HEK293 (cell line): ENCODE measurements at regions not wholly inside any gene's neighbourhood (a gene's known extent, or its start where the extent isn't known, plus 50 kb on each side); places are given as distances from the start of the nearest gene placed in this dataset.

Experiments used
- CTCF ChIA-PET: fragments of 350-600 bp; formaldehyde crosslinking; extraction: SDS; loops from one replicate; lab custom pipeline; 2021; ENCODE audit warnings: antibody characterized with exemption; lab: Yijun Ruan, JAX
- POLR2A ChIA-PET: fragments of 300-600 bp; formaldehyde crosslinking; extraction: SDS; loops from one replicate; lab custom pipeline; 2020; ENCODE audit warnings: antibody characterized with exemption, inconsistent platforms; lab: Yijun Ruan, JAX
- H3K27ac ChIP-seq: fragments of 200-500 bp; sonication (Bioruptor generic); 2 replicates; pipeline ENCODE4 v1.5.1; 2014; ENCODE audit warnings: low read depth, low read length, control low read depth, inconsistent platforms; ENCODE audit errors: extremely low read depth
- H3K36me3 ChIP-seq, 2 experiments: fragments of 200-500 bp in 1 of 2; sonication (Bioruptor generic) in 1 of 2; 1 replicate in 1 of 2; 2 replicates in 1 of 2; pipeline ENCODE4 v1.5.1; 2014 to 2017; ENCODE audit warnings: inconsistent platforms in 2 of 2, low read length in 2 of 2; ENCODE audit not compliant: control insufficient read depth in 2 of 2, insufficient read depth in 1 of 2
- H3K4me1 ChIP-seq: fragments of 200-500 bp; sonication (Bioruptor generic); 2 replicates; pipeline ENCODE4 v1.5.1; 2014; ENCODE audit warnings: mild to moderate bottlenecking, low read length, inconsistent platforms; ENCODE audit not compliant: control insufficient read depth, insufficient read depth
- H3K4me3 ChIP-seq: 2 replicates; pipeline ENCODE4 v1.5.1; 2011; ENCODE audit warnings: low read depth, mild to moderate bottlenecking, control low read depth, low read length, moderate library complexity
- H3K9me3 ChIP-seq: fragments of 200-500 bp; sonication (Bioruptor generic); 2 replicates; pipeline ENCODE4 v1.5.1; 2014; ENCODE audit warnings: low read depth, low read length, inconsistent platforms; ENCODE audit not compliant: control insufficient read depth, insufficient read depth
- FEZF1 ChIP-seq: fragments of 450-650 bp; formaldehyde crosslinking; IDR thresholded peaks from 2 replicates; pipeline ENCODE4 v1.5.1; 2016; ENCODE audit warnings: missing biosample characterization, missing genetic modification characterization
- GFI1B ChIP-seq: fragments of 450-650 bp; formaldehyde crosslinking; IDR thresholded peaks from 2 replicates; pipeline ENCODE4 v1.5.1; 2016; ENCODE audit warnings: missing biosample characterization, missing genetic modification characterization
- GLI2 ChIP-seq: fragments of 450-650 bp; formaldehyde crosslinking; IDR thresholded peaks from 2 replicates; pipeline ENCODE4; 2017; ENCODE audit warnings: missing biosample characterization, missing genetic modification characterization, low read depth, borderline replicate concordance
- KLF10 ChIP-seq: fragments of 450-650 bp; IDR thresholded peaks from 2 replicates; pipeline ENCODE4 v1.5.1; 2018; ENCODE audit warnings: missing biosample characterization, mild to moderate bottlenecking, missing genetic modification characterization
- KLF8 ChIP-seq: fragments of 450-650 bp; formaldehyde crosslinking; IDR thresholded peaks from 2 replicates; pipeline ENCODE4 v1.5.1; 2016; ENCODE audit warnings: missing biosample characterization, missing genetic modification characterization
- SETDB1 ChIP-seq: IDR thresholded peaks from one replicate; pipeline ENCODE4 v1.6.1; 2017; ENCODE audit warnings: mild to moderate bottlenecking, low read length, moderate library complexity, mixed read lengths; ENCODE audit not compliant: insufficient read length
- TCF7L2 ChIP-seq: IDR thresholded peaks from 2 replicates; pipeline ENCODE4 v1.6.1; 2011; ENCODE audit warnings: low read depth, mild to moderate bottlenecking, inconsistent platforms, low read length, moderate library complexity, borderline replicate concordance
- ZBTB17 ChIP-seq: fragments of 450-650 bp; formaldehyde crosslinking; IDR thresholded peaks from 2 replicates; pipeline ENCODE4 v1.5.1; 2016; ENCODE audit warnings: missing biosample characterization, missing genetic modification characterization
- ZEB2 ChIP-seq: fragments of 450-650 bp; formaldehyde crosslinking; IDR thresholded peaks from 2 replicates; pipeline ENCODE4 v1.5.1; 2016; ENCODE audit warnings: missing biosample characterization, missing genetic modification characterization
- ZNF112 ChIP-seq: fragments of 450-650 bp; formaldehyde crosslinking; IDR thresholded peaks from 2 replicates; pipeline ENCODE4 v1.5.0; 2017; ENCODE audit warnings: missing biosample characterization, missing genetic modification characterization
- ZNF140 ChIP-seq: fragments of 450-650 bp; formaldehyde crosslinking; IDR thresholded peaks from 2 replicates; pipeline ENCODE4 v1.5.1; 2016; ENCODE audit warnings: missing biosample characterization, missing genetic modification characterization
- ZNF16 ChIP-seq: fragments of 450-650 bp; formaldehyde crosslinking; IDR thresholded peaks from 2 replicates; pipeline ENCODE4 v1.5.1; 2016; ENCODE audit warnings: low read depth, missing biosample characterization, missing genetic modification characterization
- ZNF169 ChIP-seq: fragments of 450-650 bp; formaldehyde crosslinking; IDR thresholded peaks from 2 replicates; pipeline ENCODE4 v1.5.1; 2016; ENCODE audit warnings: missing biosample characterization, missing genetic modification characterization
- ZNF175 ChIP-seq: fragments of 450-650 bp; formaldehyde crosslinking; IDR thresholded peaks from 2 replicates; pipeline ENCODE4 v1.5.1; 2016; ENCODE audit warnings: missing biosample characterization, missing genetic modification characterization
- ZNF221 ChIP-seq: fragments of 450-650 bp; formaldehyde crosslinking; IDR thresholded peaks from 2 replicates; pipeline ENCODE4 v1.5.1; 2017; ENCODE audit warnings: missing biosample characterization, missing genetic modification characterization, borderline replicate concordance
- ZNF223 ChIP-seq: fragments of 450-650 bp; formaldehyde crosslinking; IDR thresholded peaks from 2 replicates; pipeline ENCODE4 v1.5.1; 2016; ENCODE audit warnings: missing biosample characterization, missing genetic modification characterization
- ZNF266 ChIP-seq: fragments of 450-650 bp; formaldehyde crosslinking; IDR thresholded peaks from 2 replicates; pipeline ENCODE4 v1.5.1; 2016; ENCODE audit warnings: missing biosample characterization, missing genetic modification characterization, low read depth
- ZNF501 ChIP-seq: fragments of 450-650 bp; formaldehyde crosslinking; IDR thresholded peaks from 2 replicates; pipeline ENCODE4 v1.5.1; 2016; ENCODE audit warnings: missing biosample characterization, missing genetic modification characterization
- ZNF623 ChIP-seq: fragments of 450-650 bp; formaldehyde crosslinking; IDR thresholded peaks from 2 replicates; pipeline ENCODE4 v1.5.1; 2016; ENCODE audit warnings: missing biosample characterization, missing genetic modification characterization
- ZNF701 ChIP-seq: fragments of 450-650 bp; formaldehyde crosslinking; IDR thresholded peaks from 2 replicates; pipeline ENCODE4 v1.5.1; 2016; ENCODE audit warnings: missing biosample characterization, missing genetic modification characterization
- ZNF792 ChIP-seq: fragments of 450-650 bp; formaldehyde crosslinking; IDR thresholded peaks from 2 replicates; pipeline ENCODE4 v1.5.1; 2016; ENCODE audit warnings: missing biosample characterization, missing genetic modification characterization
- ZXDB ChIP-seq: fragments of 450-650 bp; formaldehyde crosslinking; IDR thresholded peaks from 2 replicates; pipeline ENCODE4 v1.5.1; 2016; ENCODE audit warnings: missing biosample characterization, missing genetic modification characterization
- TF ChIP-seq, protein P1 (sequence below): fragments of 450-650 bp; formaldehyde crosslinking; IDR thresholded peaks from 2 replicates; pipeline ENCODE4 v1.5.1; 2016; ENCODE audit warnings: missing biosample characterization, missing genetic modification characterization
- TF ChIP-seq, protein P2 (sequence below): sonication (generic); formaldehyde crosslinking; IDR thresholded peaks from 2 replicates; pipeline ENCODE4 v1.8.1; 2022; ENCODE audit warnings: mild to moderate bottlenecking, moderate library complexity, missing genetic modification reagents
- TF ChIP-seq, protein P3 (sequence below): fragments of 450-650 bp; formaldehyde crosslinking; IDR thresholded peaks from 2 replicates; pipeline ENCODE4 v1.5.1; 2016; ENCODE audit warnings: missing biosample characterization, missing genetic modification characterization

DNA sequence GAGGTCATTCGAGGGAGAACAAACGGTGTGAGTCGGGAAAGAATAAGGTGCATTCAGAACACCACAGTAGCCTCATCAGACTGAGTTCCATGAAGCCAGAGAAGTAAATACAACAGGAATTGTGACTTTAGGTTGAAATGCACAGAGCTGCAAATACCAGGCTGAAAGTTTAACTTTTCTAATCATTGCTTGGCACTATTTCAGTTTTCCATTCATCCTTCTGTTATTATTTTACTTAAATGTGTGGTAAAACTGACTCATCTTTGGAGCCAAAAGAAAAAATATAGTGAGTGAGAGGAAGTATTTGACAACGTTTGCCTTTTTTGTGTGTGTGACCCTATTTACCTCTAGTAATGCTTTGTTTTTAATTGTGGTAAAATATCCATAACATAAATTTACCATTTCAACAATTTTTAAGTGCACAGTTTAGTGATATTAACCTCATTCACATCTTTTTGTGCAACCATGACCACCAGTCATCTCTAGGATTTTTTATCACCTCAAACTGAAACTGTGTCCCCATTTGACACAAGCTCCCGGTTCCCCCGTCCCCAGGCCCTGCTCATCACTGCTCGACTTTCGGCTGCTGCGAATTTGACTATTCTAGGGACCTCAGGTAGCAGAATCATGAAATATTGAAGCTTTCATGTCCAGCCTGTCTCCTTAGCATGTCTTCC is 166.8 kb downstream of the HSD17B3 start (continued):
- TF ChIP-seq, protein P1, sequence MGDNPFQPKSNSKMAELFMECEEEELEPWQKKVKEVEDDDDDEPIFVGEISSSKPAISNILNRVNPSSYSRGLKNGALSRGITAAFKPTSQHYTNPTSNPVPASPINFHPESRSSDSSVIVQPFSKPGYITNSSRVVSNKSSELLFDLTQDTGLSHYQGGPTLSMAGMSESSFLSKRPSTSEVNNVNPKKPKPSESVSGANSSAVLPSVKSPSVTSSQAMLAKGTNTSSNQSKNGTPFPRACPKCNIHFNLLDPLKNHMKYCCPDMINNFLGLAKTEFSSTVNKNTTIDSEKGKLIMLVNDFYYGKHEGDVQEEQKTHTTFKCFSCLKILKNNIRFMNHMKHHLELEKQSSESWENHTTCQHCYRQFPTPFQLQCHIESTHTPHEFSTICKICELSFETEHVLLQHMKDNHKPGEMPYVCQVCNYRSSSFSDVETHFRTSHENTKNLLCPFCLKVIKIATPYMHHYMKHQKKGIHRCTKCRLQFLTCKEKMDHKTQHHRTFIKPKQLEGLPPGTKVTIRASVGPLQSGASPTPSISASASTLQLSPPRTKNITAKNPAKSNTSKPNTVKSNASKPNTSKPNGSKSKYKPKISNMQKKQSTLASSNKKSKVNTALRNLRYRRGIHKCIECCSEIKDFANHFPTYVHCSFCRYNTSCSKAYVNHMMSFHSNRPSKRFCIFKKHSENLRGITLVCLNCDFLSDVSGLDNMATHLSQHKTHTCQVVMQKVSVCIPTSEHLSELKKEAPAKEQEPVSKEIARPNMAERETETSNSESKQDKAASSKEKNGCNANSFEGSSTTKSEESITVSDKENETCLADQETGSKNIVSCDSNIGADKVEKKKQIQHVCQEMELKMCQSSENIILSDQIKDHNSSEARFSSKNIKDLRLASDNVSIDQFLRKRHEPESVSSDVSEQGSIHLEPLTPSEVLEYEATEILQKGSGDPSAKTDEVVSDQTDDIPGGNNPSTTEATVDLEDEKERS (tag by site-specific recombination), result no peak
- no peak for TF ChIP-seq TCF7L2

DNA sequence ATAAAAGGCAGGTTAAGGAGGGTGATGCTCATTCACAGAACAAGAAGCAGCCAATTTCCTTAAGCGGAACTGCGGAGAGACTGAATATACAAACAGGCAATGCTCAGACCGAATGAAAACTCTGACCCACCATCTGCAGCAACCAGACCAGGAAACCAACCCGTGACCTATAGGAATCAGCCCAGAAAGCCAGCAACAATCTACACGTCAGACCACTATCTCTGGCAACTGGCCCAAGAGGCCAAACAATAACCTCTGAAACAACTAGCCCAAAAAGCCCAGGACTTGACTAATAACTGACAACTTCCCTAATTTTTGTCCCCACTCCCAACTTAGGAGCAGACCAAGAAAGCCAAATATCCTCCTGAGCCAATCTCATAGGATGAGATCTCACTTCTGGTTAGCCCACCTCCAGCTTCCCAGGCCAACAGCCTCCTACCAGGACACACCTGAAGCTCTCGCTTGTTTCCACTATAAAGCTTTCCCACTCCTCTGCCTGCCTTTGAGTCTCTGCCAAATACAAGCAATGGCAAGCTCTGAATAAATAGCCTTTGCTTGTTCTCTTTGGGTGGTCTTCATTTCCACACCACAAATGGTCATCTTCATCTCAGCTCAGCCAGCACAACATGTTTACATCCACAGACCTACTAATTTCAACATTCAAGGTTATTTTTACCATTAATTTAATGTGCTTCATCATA is 168.5 kb downstream of the HSD17B3 start:
- no peaks in the 10 kb centered on the region for H3K36me3 ChIP-seq
- peaks cover 9% of the 10 kb centered on the region; the same call in 1 of the 2 replicates for H3K4me1 ChIP-seq
- no peak overlapping the region for H3K4me3 ChIP-seq
- no peaks in the 10 kb centered on the region for H3K9me3 ChIP-seq
- CTCF ChIA-PET, result interaction anchor here (0.6 kb wide), 1 partner anchor 24 kb away, joined by 3 read pairs; no protein-coding TSS in a partner anchor
- POLR2A ChIA-PET, result no interaction called here
- TF ChIP-seq ZNF112 (tag by site-specific recombination), result no peak
- TF ChIP-seq KLF10 (tag by site-specific recombination), result no peak
- no peak for TF ChIP-seq ZNF223 (tag by site-specific recombination)
- no peak for TF ChIP-seq ZXDB
- TF ChIP-seq ZNF501 (tag by site-specific recombination), result no peak
- TF ChIP-seq, protein P2, sequence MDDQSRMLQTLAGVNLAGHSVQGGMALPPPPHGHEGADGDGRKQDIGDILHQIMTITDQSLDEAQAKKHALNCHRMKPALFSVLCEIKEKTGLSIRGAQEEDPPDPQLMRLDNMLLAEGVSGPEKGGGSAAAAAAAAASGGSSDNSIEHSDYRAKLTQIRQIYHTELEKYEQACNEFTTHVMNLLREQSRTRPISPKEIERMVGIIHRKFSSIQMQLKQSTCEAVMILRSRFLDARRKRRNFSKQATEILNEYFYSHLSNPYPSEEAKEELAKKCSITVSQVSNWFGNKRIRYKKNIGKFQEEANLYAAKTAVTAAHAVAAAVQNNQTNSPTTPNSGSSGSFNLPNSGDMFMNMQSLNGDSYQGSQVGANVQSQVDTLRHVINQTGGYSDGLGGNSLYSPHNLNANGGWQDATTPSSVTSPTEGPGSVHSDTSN (CRISPR knock-in tag), result no peak
- H3K27ac ChIP-seq, result no peak overlapping the region

DNA sequence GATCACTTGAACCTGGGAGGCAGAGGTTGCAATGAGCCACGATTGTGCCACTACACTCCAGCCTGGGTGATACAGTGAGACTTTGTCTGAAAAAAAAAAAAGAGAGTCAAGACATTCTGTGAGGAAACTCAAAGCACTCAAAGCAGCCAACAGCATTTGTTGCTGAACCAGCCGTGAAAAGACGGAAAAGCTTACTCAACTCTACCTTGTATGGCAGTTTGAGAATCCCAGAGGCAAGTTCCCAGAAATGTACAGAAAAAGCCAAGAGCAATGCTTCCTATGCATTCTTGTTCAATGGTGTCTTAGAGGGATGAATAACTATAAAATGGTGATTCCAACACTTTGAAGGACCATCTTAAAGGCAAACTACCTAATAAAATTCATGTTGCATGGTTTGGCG is 170.2 kb downstream of the HSD17B3 start:
- Histone ChIP-seq H3K9me3 (no peaks in the 10 kb centered on the region), H3K27ac (no peak overlapping the region), H3K4me3 (no peak overlapping the region), H3K4me1 (peaks cover 7% of the 10 kb centered on the region; the same call in 1 of the 2 replicates), H3K36me3 (no peaks in the 10 kb centered on the region)
- TF ChIP-seq ZNF169 (tag by site-specific recombination) (no peak), FEZF1 (tag by site-specific recombination) (no peak)
- TF ChIP-seq, protein P3, sequence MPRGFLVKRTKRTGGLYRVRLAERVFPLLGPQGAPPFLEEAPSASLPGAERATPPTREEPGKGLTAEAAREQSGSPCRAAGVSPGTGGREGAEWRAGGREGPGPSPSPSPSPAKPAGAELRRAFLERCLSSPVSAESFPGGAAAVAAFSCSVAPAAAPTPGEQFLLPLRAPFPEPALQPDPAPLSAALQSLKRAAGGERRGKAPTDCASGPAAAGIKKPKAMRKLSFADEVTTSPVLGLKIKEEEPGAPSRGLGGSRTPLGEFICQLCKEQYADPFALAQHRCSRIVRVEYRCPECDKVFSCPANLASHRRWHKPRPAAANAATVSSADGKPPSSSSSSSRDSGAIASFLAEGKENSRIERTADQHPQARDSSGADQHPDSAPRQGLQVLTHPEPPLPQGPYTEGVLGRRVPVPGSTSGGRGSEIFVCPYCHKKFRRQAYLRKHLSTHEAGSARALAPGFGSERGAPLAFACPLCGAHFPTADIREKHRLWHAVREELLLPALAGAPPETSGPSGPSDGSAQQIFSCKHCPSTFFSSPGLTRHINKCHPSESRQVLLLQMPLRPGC (tag by site-specific recombination), result no peak
- ChIA-PET POLR2A (no interaction called here), CTCF (no interaction called here)

DNA sequence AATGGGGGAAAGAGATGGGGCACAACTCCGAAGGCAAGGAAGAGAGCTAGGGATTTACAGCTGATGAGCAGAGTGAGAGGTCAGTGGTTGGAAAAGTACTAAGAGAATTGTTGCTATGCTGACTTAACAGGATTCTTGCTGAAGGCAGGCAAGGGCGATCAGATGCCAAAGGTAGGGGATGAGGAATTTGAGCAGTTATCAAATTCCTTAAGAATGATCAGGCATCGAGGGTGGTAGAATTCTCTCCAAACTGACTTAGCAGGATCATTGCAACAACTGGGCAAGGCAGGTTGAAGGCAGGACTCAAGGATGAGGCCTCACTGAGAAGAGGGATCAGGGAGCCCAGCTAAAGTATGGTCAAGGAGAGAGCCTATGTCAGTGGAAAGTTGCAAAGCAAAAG is 171.0 kb downstream of the HSD17B3 start:
- no peak overlapping the region for H3K4me3 ChIP-seq
- ChIA-PET CTCF (no interaction called here), POLR2A (no interaction called here)
- H3K36me3 ChIP-seq, result no peaks in the 10 kb centered on the region
- no peak overlapping the region for H3K27ac ChIP-seq
- H3K9me3 ChIP-seq, result no peaks in the 10 kb centered on the region
- H3K4me1 ChIP-seq, result peaks cover 6% of the 10 kb centered on the region; the same call in 1 of the 2 replicates
- TF ChIP-seq ZNF140 (tag by site-specific recombination) (no peak), ZNF792 (tag by site-specific recombination) (no peak), ZNF623 (tag by site-specific recombination) (no peak), ZNF175 (no peak), ZEB2 (no peak), GLI2 (tag by site-specific recombination) (no peak), ZNF701 (tag by site-specific recombination) (no peak), GFI1B (tag by site-specific recombination) (no peak), SETDB1 (no peak), ZBTB17 (tag by site-specific recombination) (no peak), ZNF221 (tag by site-specific recombination) (no peak), ZNF266 (no peak), ZNF16 (tag by site-specific recombination) (no peak), KLF8 (tag by site-specific recombination) (no peak)
